IPS-11a (cell line): ENCODE measurements at regions not wholly inside any gene's neighbourhood (a gene's known extent, or its start where the extent isn't known, plus 50 kb on each side); places are given as distances from the start of the nearest gene placed in this dataset.
"Not testable (repeated sequence)": the region's sequence is repeated elsewhere in the genome, so short reads cannot be mapped to it uniquely, and the experiment has no call there.

ENCODE experiments used
- H3K4me3 ChIP-seq: one replicate; pipeline ENCODE4 v1.5.1; 2013; ENCODE audit warnings: low read depth, low read length, control low read depth

GRCh38 chr3:88000853-88001252 lies 58.0 kb downstream of the CGGBP1 start:
- H3K4me3 ChIP-seq, result no peak overlapping the region

DNA sequence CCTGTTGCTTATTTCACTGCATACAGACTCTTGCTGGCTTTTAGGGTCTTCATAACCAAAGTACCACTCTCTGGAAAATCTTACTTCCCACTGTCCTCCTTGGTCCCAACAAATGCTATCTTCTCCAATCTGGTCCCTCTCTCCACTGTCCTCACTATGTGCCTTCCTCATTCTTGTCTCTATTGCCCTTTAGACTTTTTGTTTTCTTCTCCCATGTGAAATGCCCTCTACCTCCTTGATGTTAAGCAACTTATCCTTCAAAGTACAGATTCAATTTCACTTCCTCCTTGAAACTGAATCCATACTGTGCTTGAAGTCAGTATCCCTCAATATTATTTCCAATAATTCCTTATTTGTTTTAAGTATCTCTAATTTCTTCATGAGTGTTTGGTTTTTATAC lies 60.8 kb downstream of the CGGBP1 start:
- H3K4me3 ChIP-seq, result no peak overlapping the region

DNA sequence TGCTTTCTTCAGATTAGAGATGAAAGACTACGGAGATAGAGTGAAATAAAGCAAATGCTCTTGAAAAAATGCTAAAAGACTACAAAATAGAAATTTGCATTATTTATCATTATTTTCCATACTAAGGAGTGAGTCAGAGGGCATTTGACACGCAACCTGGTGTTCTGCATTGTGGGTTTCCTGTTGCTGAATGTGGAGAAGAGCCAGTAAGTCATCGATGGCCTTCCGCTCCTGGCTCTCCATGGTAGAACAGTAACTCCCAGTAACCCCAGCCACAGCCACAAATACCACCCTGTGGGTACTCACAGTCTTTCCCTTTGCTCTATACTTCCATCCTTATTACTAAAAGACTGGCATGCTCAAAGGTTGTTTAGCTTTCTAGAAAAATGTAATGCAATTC lies 61.5 kb downstream of the CGGBP1 start:
- no peak overlapping the region for H3K4me3 ChIP-seq

- H3K4me3 ChIP-seq, result no peak overlapping the region
Observed at GRCh38 chr3:87996882-87997281, 61.9 kb downstream of the CGGBP1 start.

DNA sequence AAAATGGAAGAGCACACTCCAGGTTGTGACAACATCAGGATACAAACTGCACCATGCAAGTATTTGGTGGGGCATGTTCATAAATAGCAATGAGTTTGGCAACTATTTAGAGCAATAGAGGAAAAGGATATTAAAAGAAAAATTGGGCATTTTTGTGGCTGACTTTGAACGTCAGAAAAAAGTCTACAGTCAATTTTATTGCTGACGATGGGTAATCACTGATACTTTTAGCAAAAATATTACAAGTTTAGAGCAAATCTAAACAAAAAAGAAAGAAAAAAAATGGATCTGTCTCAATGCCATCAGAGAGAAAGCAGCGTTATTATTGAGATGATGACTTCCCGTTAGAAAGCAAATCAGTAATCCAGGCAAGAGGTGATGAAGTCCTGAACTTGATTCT lies 65.2 kb downstream of the CGGBP1 start:
- H3K4me3 ChIP-seq, result no peak overlapping the region

DNA sequence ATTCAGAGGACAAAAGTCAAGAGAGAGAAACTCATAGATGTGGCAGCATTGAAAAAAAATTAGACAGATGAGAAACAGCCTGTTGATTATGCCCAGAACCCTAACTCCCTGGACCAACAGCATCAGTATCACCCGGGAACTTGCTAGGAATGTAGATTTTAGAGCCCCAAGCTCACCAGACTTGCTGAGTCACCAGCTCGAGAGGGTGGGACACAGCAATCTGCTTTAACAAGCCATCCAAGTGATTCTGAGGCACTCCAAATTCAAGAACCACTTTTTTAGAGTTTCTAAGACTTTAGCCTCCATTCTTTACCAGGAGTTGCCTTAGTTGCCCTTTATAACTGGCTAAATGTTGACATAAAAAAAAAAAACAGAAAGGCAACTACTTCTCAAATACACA lies 70.9 kb downstream of the CGGBP1 start:
- H3K4me3 ChIP-seq, result no peak overlapping the region

DNA sequence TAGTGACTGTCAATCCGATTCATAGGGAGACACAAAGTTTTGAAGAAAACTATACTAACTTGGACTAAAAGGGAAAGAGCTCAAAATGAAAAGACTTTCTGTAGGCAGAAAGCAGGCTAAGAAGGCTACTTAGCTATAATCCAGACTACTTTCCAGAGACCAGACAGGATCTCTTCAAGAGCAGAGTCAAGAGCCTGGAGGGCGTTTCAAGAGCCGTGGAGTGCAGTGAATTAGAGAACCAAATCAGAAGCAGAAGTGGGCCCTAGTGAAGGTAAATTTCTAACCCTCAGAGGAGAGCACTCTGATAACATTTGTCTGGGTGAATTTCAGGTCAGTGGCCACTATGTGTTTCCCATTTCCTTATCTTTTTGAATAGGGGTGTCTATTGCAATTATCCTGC lies 76.4 kb downstream of the CGGBP1 start:
- no peak overlapping the region for H3K4me3 ChIP-seq

- H3K4me3 ChIP-seq, result no peak overlapping the region
Observed at GRCh38 chr3:87979527-87979926, 79.3 kb downstream of the CGGBP1 start.

GRCh38 chr3:87977765-87978164 lies 81.0 kb downstream of the CGGBP1 start:
- H3K4me3 ChIP-seq, result no peak overlapping the region

DNA sequence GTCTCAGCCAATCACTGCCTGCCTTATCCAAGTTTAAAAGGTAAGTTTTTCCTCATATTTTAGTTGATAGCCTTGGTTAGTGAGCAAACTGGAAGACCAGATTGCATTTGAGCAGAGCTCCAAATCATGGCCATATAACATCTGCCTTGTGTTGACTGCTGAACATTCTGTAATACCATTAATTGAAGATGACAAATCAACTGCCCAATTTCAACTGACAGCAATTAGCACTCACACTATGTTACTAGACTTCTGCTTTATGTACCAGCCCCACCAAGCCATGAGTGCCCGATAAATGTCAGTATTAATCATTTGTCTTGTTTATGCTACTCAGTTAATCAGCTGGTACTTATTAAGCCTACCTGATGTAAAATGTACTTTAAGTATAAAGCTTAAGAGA lies 83.1 kb downstream of the CGGBP1 start:
- H3K4me3 ChIP-seq, result no peak overlapping the region

DNA sequence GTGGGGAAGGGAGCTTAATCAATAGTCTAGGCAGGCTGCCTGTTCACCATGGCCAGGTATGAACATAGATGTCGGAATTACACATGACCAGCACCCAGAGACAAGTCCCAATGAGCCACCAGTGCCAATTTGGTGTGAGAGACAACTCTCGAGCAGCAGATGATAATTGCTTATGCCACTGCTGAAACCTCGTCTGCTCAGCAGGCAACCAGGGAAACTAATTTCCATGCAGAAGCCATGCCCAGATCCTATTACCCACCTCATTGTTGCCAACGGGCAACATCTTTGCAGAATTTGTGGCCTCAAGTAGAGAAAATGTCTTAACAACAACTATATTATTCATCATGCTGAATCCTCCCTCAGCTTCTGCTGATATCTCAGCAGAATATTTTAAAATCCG lies 84.9 kb downstream of the CGGBP1 start:
- H3K4me3 ChIP-seq, result no peak overlapping the region

- no peak overlapping the region for H3K4me3 ChIP-seq
Observed at GRCh38 chr3:87969620-87970019, 89.2 kb downstream of the CGGBP1 start.

- H3K4me3 ChIP-seq, result no peak overlapping the region
Observed at GRCh38 chr3:87968668-87969067, 90.1 kb downstream of the CGGBP1 start.

DNA sequence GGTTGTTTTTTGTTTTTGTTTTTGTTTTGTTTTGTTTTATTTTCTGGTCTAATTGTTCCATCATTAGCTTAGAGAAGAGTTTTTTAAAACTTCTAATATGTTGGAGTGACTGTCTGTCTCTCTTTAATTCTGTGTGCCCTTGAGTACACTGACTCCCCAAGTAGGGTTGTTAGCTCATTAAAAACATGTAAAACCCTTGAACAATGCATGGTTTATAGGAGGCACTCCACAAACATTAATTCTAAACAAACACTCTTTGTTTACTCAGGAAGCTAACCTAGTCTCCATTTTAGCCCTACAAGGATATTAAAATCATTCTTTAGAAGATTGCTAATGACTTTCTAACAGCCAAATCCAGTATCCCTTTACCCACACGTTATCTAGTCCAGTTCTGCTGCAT lies 100.5 kb downstream of the CGGBP1 start:
- no peak overlapping the region for H3K4me3 ChIP-seq

- no peak overlapping the region for H3K4me3 ChIP-seq
Observed at GRCh38 chr3:87957575-87957974, 101.2 kb downstream of the CGGBP1 start.

GRCh38 chr3:87949879-87950208 lies 109.0 kb downstream of the CGGBP1 start:
- H3K4me3 ChIP-seq, result no peak overlapping the region

DNA sequence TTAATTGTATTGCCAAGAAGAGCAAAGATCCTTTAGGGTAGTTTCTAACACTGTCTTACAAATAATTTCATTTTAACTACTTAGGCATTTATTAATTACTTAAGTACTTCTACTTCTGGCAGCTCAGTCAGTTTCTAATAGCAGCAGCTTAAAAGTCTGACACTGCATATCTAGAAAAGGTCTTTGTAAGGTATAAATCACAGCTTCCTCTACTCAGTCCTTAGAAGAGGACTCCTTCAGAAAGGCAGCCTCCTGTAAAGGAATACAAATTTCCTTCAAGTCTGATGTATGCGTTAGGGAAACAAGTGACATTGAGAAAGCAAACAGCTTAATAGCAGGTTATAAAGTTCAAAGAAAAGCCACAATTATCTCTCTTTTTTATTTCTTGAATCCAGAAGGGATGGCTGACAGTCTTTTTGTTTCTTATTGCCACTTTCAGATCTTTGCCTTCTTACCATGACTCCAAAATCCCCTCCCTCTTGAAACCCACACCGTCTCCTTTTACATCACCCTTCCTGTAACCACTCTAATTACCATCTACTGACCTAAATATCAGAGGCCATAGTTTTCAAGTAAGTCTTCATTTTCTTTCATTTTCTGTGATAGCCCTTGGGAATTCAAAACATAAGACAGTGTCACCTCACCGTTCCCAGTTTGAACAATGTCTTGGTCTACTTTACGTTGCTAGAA lies 109.5 kb downstream of the CGGBP1 start:
- H3K4me3 ChIP-seq, result no peak overlapping the region

DNA sequence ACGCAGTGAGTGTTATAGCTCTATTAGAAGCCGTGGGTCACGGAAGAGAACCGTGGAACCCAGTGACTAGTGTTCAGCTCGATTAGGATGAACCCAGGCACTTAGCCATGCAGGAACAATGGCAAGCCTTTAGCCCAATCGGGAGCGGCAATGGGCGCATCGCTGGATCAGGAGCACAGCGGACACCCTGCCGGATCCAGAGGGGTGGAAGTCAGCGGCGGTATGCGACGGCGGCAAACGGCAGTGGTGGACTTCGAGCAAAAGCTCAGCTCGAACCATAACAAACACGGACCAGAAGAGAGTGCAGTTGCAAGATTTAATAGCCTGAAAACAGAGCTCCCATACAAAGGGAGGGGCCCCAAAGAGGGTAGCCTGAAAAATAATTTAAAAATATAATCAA lies 112.8 kb downstream of the CGGBP1 start:
- not testable (repeated sequence) for H3K4me3 ChIP-seq

- H3K4me3 ChIP-seq, result not testable (repeated sequence)
Observed at GRCh38 chr3:87942256-87942655, 116.5 kb downstream of the CGGBP1 start.

DNA sequence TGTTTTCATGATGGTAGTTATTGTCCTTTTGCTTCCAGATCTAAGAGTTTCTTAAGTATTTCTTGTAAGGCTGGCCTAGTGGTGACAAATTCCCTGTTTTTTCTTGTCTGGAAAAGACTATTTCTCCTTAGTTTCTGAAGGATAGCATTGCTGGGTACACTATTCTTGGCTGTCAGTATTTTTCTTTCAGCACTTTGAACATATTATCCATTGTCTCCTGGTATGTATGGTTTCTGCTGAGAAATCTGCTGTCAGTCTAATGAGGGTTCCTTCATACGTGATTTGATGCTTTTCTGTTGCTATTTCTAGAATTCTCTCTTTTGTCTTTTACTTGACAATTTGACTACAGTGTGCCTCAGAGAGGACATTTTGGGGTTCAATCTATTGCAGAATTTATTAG lies 134.3 kb downstream of the CGGBP1 start:
- H3K4me3 ChIP-seq, result no peak overlapping the region

DNA sequence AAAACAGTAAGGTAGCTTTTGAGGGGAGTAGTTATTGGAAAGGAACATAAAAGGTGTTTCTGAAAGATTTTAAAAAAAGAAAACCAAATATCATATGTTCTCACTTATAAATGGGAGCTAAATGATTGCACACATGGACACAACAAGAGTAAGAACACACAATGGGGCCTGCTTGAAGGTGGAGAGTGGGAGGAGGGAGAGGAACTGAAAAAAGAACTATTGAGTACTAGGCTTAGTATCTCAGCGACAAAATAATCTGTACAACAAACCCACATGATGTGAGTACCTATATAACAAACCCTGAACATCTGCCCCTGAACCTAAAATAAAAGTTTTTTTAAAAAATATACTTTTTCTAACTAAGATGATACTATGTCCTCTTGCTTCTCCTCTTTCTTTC lies 138.3 kb downstream of the CGGBP1 start:
- no peak overlapping the region for H3K4me3 ChIP-seq

DNA sequence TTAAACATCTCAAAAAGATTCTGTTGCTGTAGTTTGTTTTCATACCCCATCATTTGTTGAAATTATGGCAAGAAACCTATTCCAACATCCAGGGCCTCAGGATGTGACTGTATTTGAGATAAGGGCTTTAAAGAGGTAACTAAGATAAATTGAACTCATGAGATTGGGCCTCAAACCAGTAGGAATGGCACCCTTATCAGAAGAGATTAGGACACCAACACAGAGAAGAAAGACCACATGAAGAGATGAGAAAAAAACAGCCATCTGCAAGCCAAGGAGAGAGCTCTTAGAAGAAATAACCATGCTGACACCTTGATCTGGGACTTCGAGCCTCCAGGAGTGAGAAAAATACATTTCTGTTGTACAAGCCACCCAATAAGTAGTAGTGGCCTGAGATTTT lies 157.7 kb downstream of the CGGBP1 start:
- no peak overlapping the region for H3K4me3 ChIP-seq

GRCh38 chr3:87900061-87900460 lies 158.7 kb downstream of the CGGBP1 start:
- H3K4me3 ChIP-seq, result no peak overlapping the region

DNA sequence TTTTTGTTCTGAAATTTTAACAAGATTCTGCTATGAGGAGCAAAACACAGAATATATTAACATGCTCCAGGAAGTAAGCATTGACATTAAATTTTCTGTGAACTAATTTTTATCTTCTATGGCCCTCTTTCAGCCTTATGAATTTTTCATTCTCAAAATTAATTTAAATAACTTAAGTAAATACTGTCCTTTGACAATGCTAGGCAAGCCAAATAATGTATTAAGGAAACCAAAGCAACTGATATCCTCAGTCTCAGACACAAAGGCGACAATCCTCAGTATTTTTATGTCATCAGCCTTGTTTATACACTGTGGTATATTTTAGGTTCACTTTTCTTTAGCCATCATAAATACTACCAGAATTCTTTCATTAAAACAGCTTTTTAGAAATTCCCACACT lies 159.8 kb downstream of the CGGBP1 start:
- no peak overlapping the region for H3K4me3 ChIP-seq
